Neuronal stem cell (in vitro differentiated cells): ENCODE measurements at regions not wholly inside any gene's neighbourhood (a gene's known extent, or its start where the extent isn't known, plus 50 kb on each side); places are given as distances from the start of the nearest gene placed in this dataset.

Experiments used
- DNase-seq: peaks from one replicate; pipeline ENCODE4 v3.0.0-alpha.2; 2013; ENCODE audit warnings: low spot score
- H2AFZ ChIP-seq: one replicate; pipeline ENCODE4 v1.6.1; 2013; ENCODE audit warnings: mild to moderate bottlenecking, low read length, inconsistent platforms
- H2AK5ac ChIP-seq: 2 replicates; pipeline ENCODE4 v1.6.1; 2013; ENCODE audit warnings: low read depth, mild to moderate bottlenecking, inconsistent platforms, low read length, moderate library complexity, mixed read lengths
- H2BK120ac ChIP-seq: 2 replicates; pipeline ENCODE4 v1.6.1; 2013; ENCODE audit warnings: low read depth, mild to moderate bottlenecking, inconsistent platforms, low read length, moderate library complexity, mixed read lengths
- H2BK12ac ChIP-seq: one replicate; pipeline ENCODE4 v1.6.1; 2013; ENCODE audit warnings: low read length, inconsistent platforms
- H2BK15ac ChIP-seq: 2 replicates; pipeline ENCODE4 v1.6.1; 2013; ENCODE audit warnings: mild to moderate bottlenecking, low read length, inconsistent platforms, mixed read lengths
- H2BK5ac ChIP-seq: one replicate; pipeline ENCODE4 v1.6.1; 2013; ENCODE audit warnings: inconsistent platforms, mild to moderate bottlenecking, low read length, moderate library complexity
- H3K14ac ChIP-seq: one replicate; pipeline ENCODE4 v1.6.1; 2013; ENCODE audit warnings: low read length, inconsistent platforms
- H3K18ac ChIP-seq: 2 replicates; pipeline ENCODE4 v1.6.1; 2013; ENCODE audit warnings: low read length, inconsistent platforms
- H3K23ac ChIP-seq: 2 replicates; pipeline ENCODE4 v1.6.1; 2013; ENCODE audit warnings: low read depth, mild to moderate bottlenecking, mixed read lengths, low read length, inconsistent platforms; ENCODE audit not compliant: poor library complexity
- H3K27ac ChIP-seq: replicated peaks from 3 replicates; pipeline ENCODE4 v1.5.1; 2013; ENCODE audit warnings: low read length, inconsistent platforms
- H3K27me3 ChIP-seq, 3 experiments: 2 replicates each; pipeline ENCODE4 v1.6.1; 2013; ENCODE audit warnings: low read length in 3 of 3, mild to moderate bottlenecking in 2 of 3, inconsistent platforms in 1 of 3, low read depth in 1 of 3, mixed read lengths in 1 of 3, moderate library complexity in 1 of 3; ENCODE audit not compliant: control insufficient read depth in 3 of 3, insufficient read depth in 3 of 3
- H3K36me3 ChIP-seq, 2 donors: replicated peaks in 1 of 2; 2 replicates each; pipeline ENCODE4 v1.6.1; 2013; ENCODE audit warnings: low read length in 2 of 2; ENCODE audit not compliant: control insufficient read depth in 2 of 2, insufficient read depth in 2 of 2
- H3K4ac ChIP-seq: 2 replicates; pipeline ENCODE4 v1.6.1; 2013; ENCODE audit warnings: inconsistent platforms, mild to moderate bottlenecking, low read length, moderate library complexity
- H3K4me1 ChIP-seq, 2 donors: 1 replicate in 1 of 2; 2 replicates in 1 of 2; pipeline ENCODE4 v1.6.1; 2013; ENCODE audit warnings: low read length in 2 of 2, low read depth in 1 of 2; ENCODE audit not compliant: control insufficient read depth in 2 of 2, insufficient read depth in 1 of 2
- H3K4me2 ChIP-seq: one replicate; pipeline ENCODE4 v1.6.1; 2013; ENCODE audit warnings: mild to moderate bottlenecking, low read length, inconsistent platforms; ENCODE audit not compliant: insufficient read depth, poor library complexity, severe bottlenecking
- H3K4me3 ChIP-seq, 2 donors: 2 replicates each; pipeline ENCODE4 v1.5.1; 2013; ENCODE audit warnings: low read length in 2 of 2, mild to moderate bottlenecking in 2 of 2, inconsistent platforms in 1 of 2, moderate library complexity in 1 of 2
- H3K79me1 ChIP-seq: one replicate; pipeline ENCODE4 v1.6.1; 2013; ENCODE audit warnings: low read depth, mild to moderate bottlenecking, inconsistent platforms, low read length, moderate library complexity
- H3K9ac ChIP-seq: one replicate; pipeline ENCODE4 v1.6.1; 2013; ENCODE audit warnings: mild to moderate bottlenecking, low read depth, low read length, inconsistent platforms; ENCODE audit not compliant: poor library complexity
- H3K9me3 ChIP-seq, 2 donors: replicated peaks in 1 of 2; 2 replicates each; pipeline versions ENCODE3 to v1.6.1; 2013; ENCODE audit warnings: low read length in 2 of 2, mild to moderate bottlenecking in 2 of 2, inconsistent platforms in 1 of 2, low read depth in 1 of 2, mixed read lengths in 1 of 2, moderate library complexity in 1 of 2; ENCODE audit not compliant: control insufficient read depth in 2 of 2, insufficient read depth in 1 of 2
- H4K8ac ChIP-seq: one replicate; pipeline ENCODE4 v1.6.1; 2013; ENCODE audit warnings: low read depth, mild to moderate bottlenecking, inconsistent platforms, low read length, moderate library complexity
- H4K91ac ChIP-seq: one replicate; pipeline ENCODE4 v1.6.1; 2013; ENCODE audit warnings: low read length, low read depth, mild to moderate bottlenecking, inconsistent platforms; ENCODE audit not compliant: poor library complexity
- WGBS, 2 donors: extraction: QIAGEN DNeasy Blood & Tissue Kit; methylation state at CpG; one replicate each; pipeline ENCODE4 v1.1.7; 2013; ENCODE audit warnings: missing lambda C conversion rate in 2 of 2, mixed read lengths in 1 of 2; ENCODE audit not compliant: insufficient read length in 2 of 2, insufficient replicate concordance in 1 of 2; ENCODE audit errors: extremely low coverage in 2 of 2; 5-methylcytosine and 5-hydroxymethylcytosine counted together

DNA sequence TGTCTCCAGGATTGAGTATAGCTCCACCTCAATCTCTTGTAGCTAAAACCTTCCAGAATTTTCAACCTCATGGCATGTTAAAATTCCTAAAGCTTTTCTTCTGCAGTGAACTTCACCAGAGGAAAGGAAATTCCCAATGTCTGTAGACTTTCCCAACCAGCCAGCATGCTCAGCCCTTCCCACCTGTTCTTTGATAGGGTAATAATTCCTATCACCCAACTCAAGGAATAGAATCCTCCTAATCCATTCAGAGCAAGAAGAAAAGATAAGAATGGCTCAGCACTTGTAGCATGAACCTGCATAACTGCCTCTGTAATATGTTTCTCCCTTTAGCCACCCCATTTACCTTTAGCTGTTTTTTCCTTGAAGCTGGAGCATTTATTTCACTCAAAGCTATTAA lies 301.8 kb upstream of the GADL1 start:
- no peak overlapping the region for H3K14ac ChIP-seq
- H3K4ac ChIP-seq = no peak overlapping the region
- H2BK15ac ChIP-seq = no peak overlapping the region
- peaks cover 0 to 5% of the 10 kb centered on the region in 2 donors for H3K4me1 ChIP-seq
- no peak overlapping the region for H3K9ac ChIP-seq
- H4K8ac ChIP-seq = no peak overlapping the region
- no peak for DNase-seq
- no peak overlapping the region for H3K27ac ChIP-seq
- H2AK5ac ChIP-seq = no peak overlapping the region
- no peaks in the 10 kb centered on the region for H3K36me3 ChIP-seq
- H3K4me2 ChIP-seq = no peak overlapping the region
- H2BK12ac ChIP-seq = no peak overlapping the region
- H3K23ac ChIP-seq = no peak overlapping the region
- no peak overlapping the region for H3K18ac ChIP-seq
- no peak overlapping the region for H2BK5ac ChIP-seq
- no peak overlapping the region for H2AFZ ChIP-seq
- H4K91ac ChIP-seq = no peak overlapping the region
- H3K79me1 ChIP-seq = no peaks in the 10 kb centered on the region
- H3K9me3 ChIP-seq = no peaks in the 10 kb centered on the region
- no peak overlapping the region for H3K4me3 ChIP-seq
- H3K27me3 ChIP-seq = no peaks in the 10 kb centered on the region
- H2BK120ac ChIP-seq = no peak overlapping the region

DNA sequence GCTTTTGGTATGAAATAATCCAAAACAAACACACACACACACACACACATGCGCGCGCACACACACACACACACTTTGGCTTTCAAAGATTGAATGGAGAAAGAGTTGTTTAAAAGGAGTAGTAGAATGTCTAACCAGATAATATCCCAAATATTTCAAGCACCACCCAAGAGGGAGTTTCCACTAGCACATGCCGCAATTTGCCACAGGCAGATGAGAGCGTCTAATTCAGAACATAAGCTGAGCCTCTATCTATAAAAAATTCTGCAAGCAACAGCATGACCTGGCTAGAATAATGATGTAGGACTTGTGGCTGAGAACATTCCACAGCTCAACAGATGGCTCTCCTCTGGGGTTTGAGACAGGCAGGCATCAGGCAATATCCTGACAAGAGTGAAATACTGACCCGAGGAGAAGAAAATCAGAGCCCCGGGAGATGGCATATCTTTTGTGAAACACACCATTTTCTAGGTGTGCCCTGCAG lies 302.5 kb upstream of the GADL1 start:
- H2BK12ac ChIP-seq = no peak overlapping the region
- H3K4me3 ChIP-seq = no peak overlapping the region
- H4K8ac ChIP-seq = no peak overlapping the region
- no peak for DNase-seq
- H3K4me2 ChIP-seq = no peak overlapping the region
- H3K14ac ChIP-seq = no peak overlapping the region
- H2AFZ ChIP-seq = no peak overlapping the region
- H3K27me3 ChIP-seq = no peaks in the 10 kb centered on the region
- peaks cover 0 to 5% of the 10 kb centered on the region in 2 donors for H3K4me1 ChIP-seq
- no peak overlapping the region for H2AK5ac ChIP-seq
- H3K23ac ChIP-seq = no peak overlapping the region
- no peak overlapping the region for H2BK120ac ChIP-seq
- no peak overlapping the region for H3K18ac ChIP-seq
- no peak overlapping the region for H3K9ac ChIP-seq
- H2BK15ac ChIP-seq = no peak overlapping the region
- no peaks in the 10 kb centered on the region for H3K9me3 ChIP-seq
- H3K36me3 ChIP-seq = no peaks in the 10 kb centered on the region
- H2BK5ac ChIP-seq = no peak overlapping the region
- H3K4ac ChIP-seq = no peak overlapping the region
- no CpG with 5 or more reads among the region's 7 CpGs for WGBS, 2 donors
- no peaks in the 10 kb centered on the region for H3K79me1 ChIP-seq
- H4K91ac ChIP-seq = no peak overlapping the region
- H3K27ac ChIP-seq = no peak overlapping the region

DNA sequence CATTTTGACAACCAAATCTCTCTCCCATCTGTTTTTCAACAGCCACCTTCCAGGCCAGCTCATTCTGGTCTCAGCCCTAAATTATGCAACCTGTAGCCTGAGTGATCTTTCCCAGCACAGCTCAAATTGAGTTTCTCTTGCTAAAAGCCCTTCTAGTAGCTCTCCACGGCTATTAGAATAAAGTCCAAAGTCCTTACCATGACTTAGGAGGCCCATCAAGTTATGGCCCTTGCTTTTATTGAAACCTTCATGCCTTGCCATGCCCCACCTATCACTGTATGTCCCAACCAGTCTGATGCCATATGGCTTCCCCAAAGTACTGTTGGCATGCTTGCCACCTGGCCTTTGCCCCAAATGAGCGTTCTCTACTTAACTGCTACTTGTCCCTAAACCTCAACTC lies 303.5 kb upstream of the GADL1 start:
- Histone ChIP-seq H3K9ac (no peak overlapping the region), H3K36me3 (no peaks in the 10 kb centered on the region), H3K4me3 (no peak overlapping the region), H2AFZ (no peak overlapping the region), H3K18ac (no peak overlapping the region), H3K27me3 (no peaks in the 10 kb centered on the region), H3K4me1 (peaks cover 0 to 5% of the 10 kb centered on the region in 2 donors), H3K4ac (no peak overlapping the region), H4K8ac (no peak overlapping the region), H3K79me1 (no peaks in the 10 kb centered on the region), H2BK5ac (no peak overlapping the region), H3K9me3 (no peaks in the 10 kb centered on the region), H2BK15ac (no peak overlapping the region), H3K27ac (no peak overlapping the region), H2AK5ac (no peak overlapping the region), H3K4me2 (no peak overlapping the region), H4K91ac (no peak overlapping the region), H2BK120ac (no peak overlapping the region), H3K14ac (no peak overlapping the region), H3K23ac (no peak overlapping the region), H2BK12ac (no peak overlapping the region)
- WGBS, 2 donors = no CpG with 5 or more reads among the region's 2 CpGs
- DNase-seq = no peak

DNA sequence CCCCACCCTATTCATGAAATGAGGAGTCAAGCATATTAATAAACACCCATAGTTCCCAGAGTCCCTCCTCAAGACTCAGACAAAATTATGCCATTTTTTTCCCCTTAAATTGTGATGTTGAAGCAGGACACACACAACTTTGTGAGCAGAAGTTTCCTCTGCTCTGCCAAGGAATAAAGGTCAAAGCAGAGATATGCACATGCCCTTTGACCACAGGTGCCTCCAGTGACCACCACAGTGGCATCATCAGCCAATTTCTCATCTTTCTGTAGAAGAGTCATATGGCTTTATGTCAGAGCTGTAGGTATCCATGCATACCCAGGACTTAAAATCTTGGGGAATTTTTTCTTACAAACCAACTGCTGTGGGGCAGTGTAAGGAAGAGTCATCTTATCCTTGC lies 304.4 kb upstream of the GADL1 start:
- H3K23ac ChIP-seq = no peak overlapping the region

More for the DNA sequence above, 304.4 kb upstream of the GADL1 start:
- H3K27ac ChIP-seq = no peak overlapping the region
- H3K18ac ChIP-seq = no peak overlapping the region
- H2AFZ ChIP-seq = no peak overlapping the region
- H3K27me3 ChIP-seq = no peaks in the 10 kb centered on the region
- H4K91ac ChIP-seq = no peak overlapping the region
- H3K14ac ChIP-seq = no peak overlapping the region
- no peak overlapping the region for H3K4me2 ChIP-seq
- no peak overlapping the region for H3K4ac ChIP-seq
- H2BK15ac ChIP-seq = no peak overlapping the region
- H2BK120ac ChIP-seq = no peak overlapping the region
- no peaks in the 10 kb centered on the region for H3K9me3 ChIP-seq
- no peak overlapping the region for H2BK5ac ChIP-seq
- H4K8ac ChIP-seq = no peak overlapping the region
- no peaks in the 10 kb centered on the region for H3K79me1 ChIP-seq
- no peak overlapping the region for H3K9ac ChIP-seq
- H3K4me1 ChIP-seq = peaks cover 0 to 5% of the 10 kb centered on the region in 2 donors
- no peak overlapping the region for H2BK12ac ChIP-seq
- no peaks in the 10 kb centered on the region for H3K36me3 ChIP-seq
- DNase-seq = no peak
- no peak overlapping the region for H3K4me3 ChIP-seq
- H2AK5ac ChIP-seq = no peak overlapping the region
